Glutamatergic neuron (in vitro differentiated cells): ENCODE measurements at regions not wholly inside any gene's neighbourhood (a gene's known extent, or its start where the extent isn't known, plus 50 kb on each side); places are given as distances from the start of the nearest gene placed in this dataset.

Source experiments
- DNase-seq: peaks from one replicate; pipeline ENCODE4 v3.0.0; 2022
- H3K27ac Mint-ChIP-seq: one replicate; pipeline ENCODE4 v1.8.0; 2020; ENCODE audit warnings: mild to moderate bottlenecking, mixed read lengths, inconsistent platforms; ENCODE audit not compliant: unreplicated experiment
- H3K27me3 Mint-ChIP-seq: one replicate; pipeline ENCODE4 v1.8.0; 2020; ENCODE audit warnings: mild to moderate bottlenecking, moderate library complexity, mixed read lengths, inconsistent platforms; ENCODE audit not compliant: unreplicated experiment
- H3K36me3 Mint-ChIP-seq: one replicate; pipeline ENCODE4 v1.8.0; 2020; ENCODE audit warnings: mild to moderate bottlenecking, mixed read lengths, inconsistent platforms; ENCODE audit not compliant: unreplicated experiment
- H3K4me1 Mint-ChIP-seq: one replicate; pipeline ENCODE4 v1.8.0; 2020; ENCODE audit warnings: mild to moderate bottlenecking, low read depth, mixed read lengths, inconsistent platforms; ENCODE audit not compliant: unreplicated experiment
- H3K4me3 Mint-ChIP-seq: one replicate; pipeline ENCODE4 v1.8.0; 2020; ENCODE audit warnings: mild to moderate bottlenecking, mixed read lengths, inconsistent platforms; ENCODE audit not compliant: unreplicated experiment
- H3K9me3 Mint-ChIP-seq: one replicate; pipeline ENCODE4 v1.8.0; 2020; ENCODE audit warnings: mild to moderate bottlenecking, moderate library complexity, mixed read lengths, inconsistent platforms; ENCODE audit not compliant: unreplicated experiment
- TF ChIP-seq, protein P1 (sequence below): fragments of 200-600 bp; sonication (generic); IDR thresholded peaks from one replicate; pipeline ENCODE4 v1.5.0; 2021; ENCODE audit not compliant: partially characterized antibody, unreplicated experiment

DNA sequence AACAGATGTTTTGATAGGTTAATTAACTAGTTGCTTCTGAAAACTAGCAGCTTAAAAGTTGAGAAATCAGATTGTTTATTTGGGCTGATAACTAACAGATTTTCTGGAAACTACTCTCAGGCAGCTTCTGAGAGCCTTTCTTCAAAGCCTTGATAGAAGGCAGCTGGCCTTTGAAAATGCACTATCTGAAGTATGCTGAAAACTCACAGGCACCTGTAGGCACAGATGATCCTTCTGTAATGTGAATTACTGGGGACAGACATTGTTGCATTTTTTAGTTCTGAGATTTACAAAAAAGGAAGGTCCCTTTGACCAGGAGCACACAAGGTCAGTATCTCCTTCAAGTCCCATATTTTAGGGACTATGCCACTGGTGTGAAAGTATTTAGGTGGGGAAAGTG lies 460.8 kb upstream of the CNTN5 start:
- no peak for DNase-seq
- no peaks in the 10 kb centered on the region for H3K36me3 Mint-ChIP-seq
- no peak overlapping the region for H3K27ac Mint-ChIP-seq
- H3K4me3 Mint-ChIP-seq = no peak overlapping the region
- TF ChIP-seq, protein P1, sequence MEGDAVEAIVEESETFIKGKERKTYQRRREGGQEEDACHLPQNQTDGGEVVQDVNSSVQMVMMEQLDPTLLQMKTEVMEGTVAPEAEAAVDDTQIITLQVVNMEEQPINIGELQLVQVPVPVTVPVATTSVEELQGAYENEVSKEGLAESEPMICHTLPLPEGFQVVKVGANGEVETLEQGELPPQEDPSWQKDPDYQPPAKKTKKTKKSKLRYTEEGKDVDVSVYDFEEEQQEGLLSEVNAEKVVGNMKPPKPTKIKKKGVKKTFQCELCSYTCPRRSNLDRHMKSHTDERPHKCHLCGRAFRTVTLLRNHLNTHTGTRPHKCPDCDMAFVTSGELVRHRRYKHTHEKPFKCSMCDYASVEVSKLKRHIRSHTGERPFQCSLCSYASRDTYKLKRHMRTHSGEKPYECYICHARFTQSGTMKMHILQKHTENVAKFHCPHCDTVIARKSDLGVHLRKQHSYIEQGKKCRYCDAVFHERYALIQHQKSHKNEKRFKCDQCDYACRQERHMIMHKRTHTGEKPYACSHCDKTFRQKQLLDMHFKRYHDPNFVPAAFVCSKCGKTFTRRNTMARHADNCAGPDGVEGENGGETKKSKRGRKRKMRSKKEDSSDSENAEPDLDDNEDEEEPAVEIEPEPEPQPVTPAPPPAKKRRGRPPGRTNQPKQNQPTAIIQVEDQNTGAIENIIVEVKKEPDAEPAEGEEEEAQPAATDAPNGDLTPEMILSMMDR = no peak
- no peaks in the 10 kb centered on the region for H3K4me1 Mint-ChIP-seq
- H3K27me3 Mint-ChIP-seq = no peaks in the 10 kb centered on the region
- no peaks in the 10 kb centered on the region for H3K9me3 Mint-ChIP-seq

DNA sequence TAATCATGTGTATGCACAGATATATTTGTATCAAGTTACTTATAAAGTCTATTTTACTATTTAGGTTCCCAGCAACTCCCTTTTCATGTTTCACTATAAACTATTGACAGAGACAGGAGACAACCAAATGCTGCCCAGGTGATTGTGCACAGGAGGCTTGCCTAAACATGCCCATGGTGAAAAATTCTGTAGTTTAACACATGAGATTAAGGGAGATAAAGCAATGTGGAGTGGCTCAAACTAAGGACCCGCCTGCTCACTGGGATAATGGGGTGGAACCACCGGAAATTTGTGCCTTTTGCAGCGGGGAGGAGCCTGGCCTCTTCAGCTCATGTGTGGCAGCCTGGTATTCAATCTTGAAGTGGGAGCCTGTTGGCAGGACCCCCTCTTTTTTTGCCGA lies 459.5 kb upstream of the CNTN5 start:
- H3K4me1 Mint-ChIP-seq = no peaks in the 10 kb centered on the region
- DNase-seq = no peak
- H3K36me3 Mint-ChIP-seq = no peaks in the 10 kb centered on the region
- H3K4me3 Mint-ChIP-seq = no peak overlapping the region
- TF ChIP-seq, protein P1 = no peak
- H3K27ac Mint-ChIP-seq = no peak overlapping the region
- no peaks in the 10 kb centered on the region for H3K9me3 Mint-ChIP-seq
- H3K27me3 Mint-ChIP-seq = no peaks in the 10 kb centered on the region

- TF ChIP-seq, protein P1 = no peak
- H3K9me3 Mint-ChIP-seq = no peaks in the 10 kb centered on the region
- H3K4me3 Mint-ChIP-seq = no peak overlapping the region
- H3K27ac Mint-ChIP-seq = no peak overlapping the region
- no peak for DNase-seq
- no peaks in the 10 kb centered on the region for H3K4me1 Mint-ChIP-seq
- H3K27me3 Mint-ChIP-seq = no peaks in the 10 kb centered on the region
- H3K36me3 Mint-ChIP-seq = no peaks in the 10 kb centered on the region
These were observed 458.8 kb upstream of the CNTN5 start for GRCh38 chr11:98561877-98562395.

DNA sequence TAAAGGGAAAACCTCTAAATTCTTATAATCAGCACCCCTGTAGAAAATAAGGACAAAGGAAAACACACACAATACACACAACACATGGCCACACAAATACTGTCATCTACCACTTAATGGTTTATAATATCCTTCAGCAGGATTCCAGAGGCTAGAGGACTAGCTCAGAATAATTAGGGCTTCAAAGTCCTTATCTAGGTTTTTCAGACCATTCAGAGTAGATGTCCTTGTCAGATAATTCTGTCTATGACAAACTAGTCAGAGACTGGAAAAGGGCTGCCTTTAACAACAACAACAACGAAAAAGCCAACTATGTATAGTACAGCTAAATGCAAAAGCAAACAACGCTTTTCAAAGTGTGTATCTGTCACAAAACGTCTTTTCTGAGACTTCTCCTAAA lies 456.5 kb upstream of the CNTN5 start:
- Mint-ChIP-seq H3K27ac (no peak overlapping the region), H3K4me3 (no peak overlapping the region), H3K27me3 (peaks cover 2% of the 10 kb centered on the region), H3K4me1 (peaks cover 4% of the 10 kb centered on the region), H3K9me3 (peaks cover 4% of the 10 kb centered on the region), H3K36me3 (no peaks in the 10 kb centered on the region)
- TF ChIP-seq, protein P1 = no peak
- DNase-seq = no peak

DNA sequence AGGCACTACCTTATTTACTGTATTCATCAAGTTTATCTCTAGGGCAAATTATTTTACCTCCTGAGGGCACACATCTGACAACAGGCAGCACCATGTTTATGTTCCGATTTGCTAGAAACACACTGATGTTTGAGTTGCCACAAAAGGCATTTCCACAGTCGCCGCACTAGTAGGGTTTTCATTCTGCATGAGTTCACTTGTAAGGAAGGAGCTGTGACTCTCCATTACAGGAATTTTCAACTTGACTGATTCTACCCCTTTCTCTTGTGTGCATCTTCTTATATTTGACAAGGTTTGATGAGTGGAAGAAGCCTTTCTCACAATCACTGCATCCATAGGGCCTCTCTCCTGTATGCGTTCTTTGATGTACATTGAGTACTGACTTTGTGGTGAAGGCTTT lies 455.9 kb upstream of the CNTN5 start:
- Mint-ChIP-seq H3K4me1 (peaks cover 4% of the 10 kb centered on the region), H3K27ac (no peak overlapping the region), H3K9me3 (peaks cover 4% of the 10 kb centered on the region), H3K36me3 (no peaks in the 10 kb centered on the region), H3K4me3 (no peak overlapping the region), H3K27me3 (peaks cover 2% of the 10 kb centered on the region)
- TF ChIP-seq, protein P1 = no peak
- no peak for DNase-seq
